Occipital lobe (tissue), 1 donor: ENCODE measurements at regions not wholly inside any gene's neighbourhood (a gene's known extent, or its start where the extent isn't known, plus 50 kb on each side); places are given as distances from the start of the nearest gene placed in this dataset.

ENCODE experiments used
- DNase-seq: peaks from one replicate; lab custom pipeline; 2025; lab: John Stamatoyannopoulos, UW

GRCh38 chr15:93649691-93650235 is 560.8 kb upstream of the RGMA start:
- no peak for DNase-seq

- DNase-seq: no peak
Observed at GRCh38 chr15:93646193-93646592, 557.2 kb upstream of the RGMA start.

GRCh38 chr15:93645594-93645993 is 556.6 kb upstream of the RGMA start:
- DNase-seq: no peak

- DNase-seq: no peak
Observed at GRCh38 chr15:93644595-93644994, 555.6 kb upstream of the RGMA start.

GRCh38 chr15:93640411-93640962 is 551.5 kb upstream of the RGMA start:
- DNase-seq: no peak

GRCh38 chr15:93631958-93632618 is 543.1 kb upstream of the RGMA start:
- DNase-seq: no peak

GRCh38 chr15:93619597-93619996 is 530.6 kb upstream of the RGMA start:
- DNase-seq: no peak

GRCh38 chr15:93617443-93617842 is 528.4 kb upstream of the RGMA start:
- no peak for DNase-seq

- no peak for DNase-seq
Observed at GRCh38 chr15:93614386-93615104, 525.5 kb upstream of the RGMA start.

GRCh38 chr15:93613386-93613785 is 524.4 kb upstream of the RGMA start:
- no peak for DNase-seq

GRCh38 chr15:93612953-93613352 is 523.9 kb upstream of the RGMA start:
- no peak for DNase-seq

GRCh38 chr15:93610944-93611343 is 521.9 kb upstream of the RGMA start:
- no peak for DNase-seq

GRCh38 chr15:93608643-93609148 is 519.7 kb upstream of the RGMA start:
- DNase-seq: no peak

GRCh38 chr15:93603550-93603949 is 514.5 kb upstream of the RGMA start:
- no peak for DNase-seq

GRCh38 chr15:93587059-93587521 is 498.1 kb upstream of the RGMA start:
- no peak for DNase-seq

- DNase-seq: no peak
Observed at GRCh38 chr15:93585012-93585411, 496.0 kb upstream of the RGMA start.

GRCh38 chr15:93583968-93584367 is 495.0 kb upstream of the RGMA start:
- DNase-seq: no peak

- DNase-seq: no peak
Observed at GRCh38 chr15:93583552-93583951, 494.5 kb upstream of the RGMA start.

- DNase-seq: no peak
Observed at GRCh38 chr15:93570527-93570926, 481.5 kb upstream of the RGMA start.

- DNase-seq: no peak
Observed at GRCh38 chr15:93566762-93567161, 477.8 kb upstream of the RGMA start.

- DNase-seq: no peak
Observed at GRCh38 chr15:93565201-93565600, 476.2 kb upstream of the RGMA start.

GRCh38 chr15:93563218-93563617 is 474.2 kb upstream of the RGMA start:
- DNase-seq: no peak
